ENCODE measurements at regions not wholly inside any gene's neighbourhood (a gene's known extent, or its start where the extent isn't known, plus 50 kb on each side); places are given as distances from the start of the nearest gene placed in this dataset.

DNA sequence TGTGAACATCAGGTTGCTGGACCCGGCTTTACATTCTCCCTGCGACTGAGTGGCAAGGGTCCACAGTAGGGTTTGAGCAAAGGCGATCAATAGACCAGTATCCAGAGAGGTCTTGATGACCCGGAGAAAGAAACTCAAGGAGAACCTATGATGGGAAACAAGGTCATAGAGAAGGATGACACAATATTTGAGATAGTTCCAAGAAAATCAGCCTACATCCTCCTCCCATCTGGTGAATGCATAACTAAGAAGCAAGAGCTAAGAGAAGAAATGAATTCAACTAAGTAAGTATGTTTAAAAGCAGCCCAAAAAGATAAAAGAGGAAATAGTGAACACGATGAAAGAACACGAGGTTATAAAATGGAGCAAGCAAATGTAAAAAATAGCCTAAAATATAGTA is 166.3 kb downstream of the CD8B2 start:
- TF ChIP-seq CTCF (IDR thresholded peaks at IDR 0.05; ENCODE audit: low read depth, low read length) (no peak), EZH2phosphoT487 (IDR thresholded peaks at IDR 0.05; ENCODE audit: low read depth) (no peak)

All from OCI-LY3 (cell line).